Ovary (tissue), 3 donors: ENCODE measurements at regions not wholly inside any gene's neighbourhood (a gene's known extent, or its start where the extent isn't known, plus 50 kb on each side); places are given as distances from the start of the nearest gene placed in this dataset.

ENCODE experiments used
- CTCF ChIP-seq, 3 donors: fragments of 450-650 bp in 2 of 3; fragments of 200-600 bp in 1 of 3; IDR thresholded peaks; one replicate each; pipeline versions ENCODE4 v1.5.1 to v1.8.0; 2016 to 2022; ENCODE audit warnings: antibody characterized with exemption in 3 of 3, mild to moderate bottlenecking in 1 of 3
- POLR2A ChIP-seq: fragments of 450-650 bp; IDR thresholded peaks from one replicate; pipeline ENCODE4 v1.6.1; 2017; ENCODE audit warnings: antibody characterized with exemption, mild to moderate bottlenecking, moderate library complexity
- donor health status: DM: no; HTN: no; CAD: no.

- no peak for TF ChIP-seq POLR2A
- TF ChIP-seq CTCF (IDR thresholded peaks at IDR 0.05), result no peak
Measured at GRCh38 chr12:24608108-24608507, 340.8 kb downstream of the BCAT1 start.
